ENCODE measurements at regions not wholly inside any gene's neighbourhood (a gene's known extent, or its start where the extent isn't known, plus 50 kb on each side); places are given as distances from the start of the nearest gene placed in this dataset.

GRCh38 chr4:67292636-67293035 lies 252.7 kb downstream of the CENPC start:
- Histone ChIP-seq H3K27me3 (ENCODE audit: low read length) (no peaks in the 10 kb centered on the region), H3K36me3 (ENCODE audit: low read length) (no peaks in the 10 kb centered on the region), H3K27ac (ENCODE audit: low read depth, low read length) (no peak overlapping the region), H3K9me3 (ENCODE audit: insufficient read depth, low read length) (no peaks in the 10 kb centered on the region), H3K9me2 (replicated peaks; ENCODE audit: insufficient read depth, low read length) (no peaks in the 10 kb centered on the region), H2AFZ (ENCODE audit: low read depth, low read length, severe bottlenecking) (no peak overlapping the region), H3F3A (ENCODE audit: insufficient read depth) (no peaks in the 10 kb centered on the region), H3K4me2 (ENCODE audit: low read depth, low read length, poor library complexity, severe bottlenecking) (no peak overlapping the region), H3K79me2 (ENCODE audit: insufficient read depth, low read length) (no peaks in the 10 kb centered on the region), H3K4me3 (ENCODE audit: insufficient read depth, low read length, poor library complexity, severe bottlenecking) (no peak overlapping the region), H3K9ac (ENCODE audit: low read length) (no peak overlapping the region), H4K20me1 (ENCODE audit: low read depth, low read length) (no peaks in the 10 kb centered on the region)
- TF ChIP-seq EZH2phosphoT487 (conservative IDR thresholded peaks at IDR 0.05; ENCODE audit: low read length) (no peak), CTCF (IDR thresholded peaks at IDR 0.05; ENCODE audit: insufficient read depth, low read length, poor library complexity, severe bottlenecking) (no peak)

GRCh38 chr4:67292045-67292444 lies 253.3 kb downstream of the CENPC start:
- Histone ChIP-seq H3K27ac (ENCODE audit: low read depth, low read length) (no peak overlapping the region), H3K4me2 (ENCODE audit: low read depth, low read length, poor library complexity, severe bottlenecking) (no peak overlapping the region), H3K9ac (ENCODE audit: low read length) (no peak overlapping the region), H3K36me3 (ENCODE audit: low read length) (no peaks in the 10 kb centered on the region), H4K20me1 (ENCODE audit: low read depth, low read length) (no peaks in the 10 kb centered on the region), H3K4me3 (ENCODE audit: insufficient read depth, low read length, poor library complexity, severe bottlenecking) (no peak overlapping the region), H3K9me3 (ENCODE audit: insufficient read depth, low read length) (no peaks in the 10 kb centered on the region), H3K79me2 (ENCODE audit: insufficient read depth, low read length) (no peaks in the 10 kb centered on the region), H2AFZ (ENCODE audit: low read depth, low read length, severe bottlenecking) (no peak overlapping the region), H3K9me2 (replicated peaks; ENCODE audit: insufficient read depth, low read length) (no peaks in the 10 kb centered on the region), H3F3A (ENCODE audit: insufficient read depth) (no peaks in the 10 kb centered on the region), H3K27me3 (ENCODE audit: low read length) (no peaks in the 10 kb centered on the region)
- TF ChIP-seq EZH2phosphoT487 (conservative IDR thresholded peaks at IDR 0.05; ENCODE audit: low read length) (no peak), CTCF (IDR thresholded peaks at IDR 0.05; ENCODE audit: insufficient read depth, low read length, poor library complexity, severe bottlenecking) (no peak)

- Histone ChIP-seq H3K9ac (ENCODE audit: low read length) (no peak overlapping the region), H3K36me3 (ENCODE audit: low read length) (no peaks in the 10 kb centered on the region), H3K9me3 (ENCODE audit: insufficient read depth, low read length) (no peaks in the 10 kb centered on the region), H3K4me3 (ENCODE audit: insufficient read depth, low read length, poor library complexity, severe bottlenecking) (no peak overlapping the region), H3K27ac (ENCODE audit: low read depth, low read length) (no peak overlapping the region), H3K27me3 (ENCODE audit: low read length) (no peaks in the 10 kb centered on the region), H4K20me1 (ENCODE audit: low read depth, low read length) (no peaks in the 10 kb centered on the region), H3K79me2 (ENCODE audit: insufficient read depth, low read length) (no peaks in the 10 kb centered on the region), H3K4me2 (ENCODE audit: low read depth, low read length, poor library complexity, severe bottlenecking) (no peak overlapping the region), H2AFZ (ENCODE audit: low read depth, low read length, severe bottlenecking) (no peak overlapping the region), H3K9me2 (replicated peaks; ENCODE audit: insufficient read depth, low read length) (no peaks in the 10 kb centered on the region), H3F3A (ENCODE audit: insufficient read depth) (no peaks in the 10 kb centered on the region)
- no peak for TF ChIP-seq CTCF (IDR thresholded peaks at IDR 0.05; ENCODE audit: insufficient read depth, low read length, poor library complexity, severe bottlenecking)
- TF ChIP-seq EZH2phosphoT487 (conservative IDR thresholded peaks at IDR 0.05; ENCODE audit: low read length): no peak
Measured at GRCh38 chr4:67291644-67292043, 253.7 kb downstream of the CENPC start.

Measured in SU-DHL-6 (cell line).